ENCODE measurements at regions not wholly inside any gene's neighbourhood (a gene's known extent, or its start where the extent isn't known, plus 50 kb on each side); places are given as distances from the start of the nearest gene placed in this dataset.

GRCh38 chr1:106584676-106585075, 471.8 kb upstream of the PRMT6 start:
- TF ChIP-seq CTCF (IDR thresholded peaks at IDR 0.05), result no peak
- TF ChIP-seq EZH2 (IDR thresholded peaks at IDR 0.05; ENCODE audit: borderline replicate concordance, insufficient read depth, low read depth, low read length, poor library complexity, severe bottlenecking), result no peak
